Mucosa of rectum (tissue), 2 donors: ENCODE measurements at regions not wholly inside any gene's neighbourhood (a gene's known extent, or its start where the extent isn't known, plus 50 kb on each side); places are given as distances from the start of the nearest gene placed in this dataset.

ENCODE experiments used
- H3K27ac ChIP-seq, 2 donors: one replicate each; pipeline ENCODE4 v1.7.0; 2013; ENCODE audit warnings: inconsistent platforms in 2 of 2, low read depth in 2 of 2, low read length in 2 of 2
- H3K27me3 ChIP-seq, 2 donors: one replicate each; pipeline ENCODE4 v1.7.0; 2013; ENCODE audit warnings: low read length in 2 of 2; ENCODE audit not compliant: control insufficient read depth in 2 of 2, insufficient read depth in 2 of 2
- H3K36me3 ChIP-seq, 2 donors: one replicate each; pipeline ENCODE4 v1.7.0; 2013; ENCODE audit warnings: low read length in 2 of 2; ENCODE audit not compliant: control insufficient read depth in 2 of 2, insufficient read depth in 2 of 2
- H3K4me1 ChIP-seq, 2 donors: one replicate each; pipeline ENCODE4 v1.7.0; 2013; ENCODE audit warnings: low read length in 2 of 2, mild to moderate bottlenecking in 1 of 2; ENCODE audit not compliant: control insufficient read depth in 2 of 2, insufficient read depth in 2 of 2
- H3K4me3 ChIP-seq, 2 donors: one replicate each; pipeline ENCODE4 v1.7.0; 2013; ENCODE audit warnings: low read length in 2 of 2
- H3K9ac ChIP-seq, 2 donors: one replicate each; pipeline ENCODE4 v1.7.0; 2013; ENCODE audit warnings: low read length in 2 of 2, low read depth in 1 of 2, mild to moderate bottlenecking in 1 of 2
- H3K9me3 ChIP-seq, 2 donors: one replicate each; pipeline ENCODE4 v1.7.0; 2013; ENCODE audit warnings: low read length in 2 of 2; ENCODE audit not compliant: control insufficient read depth in 2 of 2
- donor health status: healthy.
- donor health status: Normal muscosa, but diverticular disease.

DNA sequence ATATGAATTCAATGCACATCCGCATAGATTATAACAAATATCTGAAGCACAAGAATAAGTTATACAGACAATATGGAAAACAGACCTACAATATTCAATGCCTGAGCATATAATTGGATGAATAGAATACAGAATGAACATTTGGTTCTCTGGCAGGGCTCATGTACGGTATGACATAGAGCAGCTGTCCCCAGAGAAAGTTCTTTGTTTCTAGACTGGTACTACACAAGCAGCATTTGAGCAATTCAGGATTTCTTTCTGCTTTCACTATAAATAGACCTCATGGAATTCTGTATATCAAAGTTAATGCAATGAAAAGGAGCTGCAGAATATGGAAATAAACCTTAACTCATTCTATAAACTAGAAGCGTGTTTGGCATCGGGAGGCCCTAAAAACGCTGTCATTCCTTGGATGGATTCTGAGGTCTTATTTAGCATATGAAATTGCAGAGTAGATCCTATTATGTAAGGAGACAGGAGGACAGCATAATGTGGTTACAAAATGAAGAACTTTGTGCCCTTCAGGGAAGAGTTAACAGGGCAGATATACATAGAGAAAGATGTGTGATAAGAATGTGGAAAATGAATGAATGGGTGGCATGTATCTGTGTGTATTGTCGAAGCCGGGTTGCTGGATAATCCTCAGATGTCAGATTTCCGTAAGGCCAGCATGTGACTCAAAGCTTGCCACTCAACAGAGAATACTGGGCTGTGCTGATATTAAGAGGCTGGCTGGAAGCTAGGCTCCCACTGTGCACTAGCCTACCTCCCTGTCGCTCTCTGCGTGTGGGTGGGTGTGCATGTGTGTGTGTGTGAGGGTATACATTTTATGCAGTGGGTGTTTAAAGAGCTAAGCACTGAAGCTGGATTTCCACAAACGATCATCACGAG lies 103.3 kb upstream of the SLC4A4 start:
- H3K27ac ChIP-seq = no peak overlapping the region
- peaks cover 3 to 4% of the 10 kb centered on the region in 2 donors for H3K36me3 ChIP-seq
- no peak overlapping the region for H3K9ac ChIP-seq
- H3K4me1 ChIP-seq = peaks cover 12 to 14% of the 10 kb centered on the region in 2 donors
- no peak overlapping the region for H3K4me3 ChIP-seq
- H3K27me3 ChIP-seq = no peaks in the 10 kb centered on the region
- no peaks in the 10 kb centered on the region for H3K9me3 ChIP-seq

GRCh38 chr4:71236226-71236625 lies 102.6 kb upstream of the SLC4A4 start:
- Histone ChIP-seq H3K4me1 (peaks cover 6 to 7% of the 10 kb centered on the region in 2 donors), H3K9ac (no peak overlapping the region), H3K36me3 (peaks cover 3 to 4% of the 10 kb centered on the region in 2 donors), H3K4me3 (no peak overlapping the region), H3K27ac (no peak overlapping the region), H3K9me3 (no peaks in the 10 kb centered on the region), H3K27me3 (no peaks in the 10 kb centered on the region)

- Histone ChIP-seq H3K36me3 (peaks cover 3 to 4% of the 10 kb centered on the region in 2 donors), H3K4me3 (no peak overlapping the region), H3K27me3 (no peaks in the 10 kb centered on the region), H3K9ac (no peak overlapping the region), H3K4me1 (no peaks in the 10 kb centered on the region), H3K9me3 (no peaks in the 10 kb centered on the region), H3K27ac (no peak overlapping the region)
These were observed 101.2 kb upstream of the SLC4A4 start for GRCh38 chr4:71237641-71238040.

DNA sequence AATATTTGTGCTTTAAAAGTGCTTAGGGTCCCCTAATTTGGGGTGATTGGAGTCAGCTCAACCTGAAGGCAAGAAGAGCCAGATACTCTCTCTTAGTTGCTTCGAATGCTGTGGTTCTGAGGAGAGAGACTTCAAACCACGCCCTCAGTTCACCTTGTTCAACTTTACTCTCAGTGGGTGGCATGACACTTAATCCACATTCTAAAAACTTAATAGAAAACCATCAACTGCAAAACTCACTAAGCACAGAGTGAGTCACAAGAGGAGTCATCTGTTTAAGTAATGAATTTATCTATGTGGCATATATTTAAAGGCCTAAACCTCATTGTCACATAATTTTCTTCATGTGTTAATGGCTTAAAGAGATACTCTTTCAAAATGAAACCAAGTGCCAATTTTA lies 99.5 kb upstream of the SLC4A4 start:
- Histone ChIP-seq H3K27ac (no peak overlapping the region), H3K4me3 (no peak overlapping the region), H3K27me3 (no peaks in the 10 kb centered on the region), H3K9ac (no peak overlapping the region), H3K4me1 (no peaks in the 10 kb centered on the region), H3K36me3 (peaks cover 3 to 4% of the 10 kb centered on the region in 2 donors), H3K9me3 (no peaks in the 10 kb centered on the region)

GRCh38 chr4:71240094-71240493 lies 98.7 kb upstream of the SLC4A4 start:
- Histone ChIP-seq H3K9me3 (no peaks in the 10 kb centered on the region), H3K27ac (no peak overlapping the region), H3K27me3 (no peaks in the 10 kb centered on the region), H3K9ac (no peak overlapping the region), H3K4me1 (no peaks in the 10 kb centered on the region), H3K4me3 (no peak overlapping the region), H3K36me3 (peaks cover 3 to 4% of the 10 kb centered on the region in 2 donors)

- Histone ChIP-seq H3K9ac (no peak overlapping the region), H3K27ac (no peak overlapping the region), H3K36me3 (peaks cover 3 to 4% of the 10 kb centered on the region in 2 donors), H3K27me3 (no peaks in the 10 kb centered on the region), H3K4me3 (no peak overlapping the region), H3K9me3 (no peaks in the 10 kb centered on the region), H3K4me1 (no peaks in the 10 kb centered on the region)
These were observed 97.1 kb upstream of the SLC4A4 start for GRCh38 chr4:71241501-71242288.

DNA sequence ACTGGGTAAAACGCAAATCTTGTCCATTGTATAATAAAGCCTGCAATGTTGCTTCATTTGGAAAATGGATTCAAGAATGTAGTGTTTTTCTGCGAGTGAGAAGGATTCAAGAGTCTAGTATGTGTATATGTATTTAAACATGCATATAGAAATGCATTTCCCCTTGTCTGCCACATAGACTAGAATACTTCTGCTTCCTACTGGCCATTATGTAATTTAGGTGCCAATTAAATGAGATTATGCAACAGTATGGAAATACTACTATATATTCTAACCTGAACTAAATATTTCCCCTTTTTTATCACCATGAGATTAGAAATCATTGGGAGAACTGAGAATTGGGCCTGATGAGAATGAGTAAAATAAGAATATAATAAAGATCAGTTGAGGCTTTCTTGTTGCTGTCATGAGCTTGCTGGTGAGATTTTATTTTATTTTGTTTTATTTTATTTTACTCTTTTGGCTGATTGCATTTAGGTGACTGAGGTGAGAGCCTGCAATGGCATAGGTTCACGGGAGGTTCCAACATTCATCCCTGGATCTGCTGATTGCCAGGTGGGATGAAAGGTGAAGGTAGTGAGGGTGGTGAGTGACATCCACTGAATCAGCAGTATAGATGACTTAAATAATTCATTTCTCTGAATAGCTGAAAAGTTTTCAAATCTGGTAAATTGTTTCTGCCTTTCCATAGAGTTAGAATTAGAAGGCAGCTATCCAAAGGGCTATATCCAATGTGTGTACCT lies 95.6 kb upstream of the SLC4A4 start:
- Histone ChIP-seq H3K27me3 (no peaks in the 10 kb centered on the region), H3K4me3 (no peak overlapping the region), H3K36me3 (no peaks in the 10 kb centered on the region), H3K27ac (no peak overlapping the region), H3K4me1 (no peaks in the 10 kb centered on the region), H3K9ac (no peak overlapping the region), H3K9me3 (no peaks in the 10 kb centered on the region)

DNA sequence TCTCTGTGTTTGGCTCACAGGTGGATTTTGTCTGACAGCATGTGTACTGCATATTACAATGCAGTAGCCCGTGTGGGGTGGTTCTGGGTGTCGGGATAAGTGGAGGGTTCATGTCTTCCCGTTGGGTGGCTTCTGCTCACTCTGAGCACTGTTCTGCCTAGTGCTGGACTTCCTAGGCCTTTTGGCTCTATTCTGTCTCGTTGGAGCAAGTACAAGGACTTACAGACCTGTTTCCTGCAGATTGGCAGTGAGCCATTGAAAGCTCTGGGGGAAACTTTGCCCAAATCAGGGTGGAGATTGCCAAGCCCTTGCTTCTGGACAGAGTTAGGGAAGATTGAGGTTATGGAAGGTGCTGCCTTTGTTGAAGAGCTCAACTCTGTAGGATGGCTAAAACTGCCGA lies 91.1 kb upstream of the SLC4A4 start:
- H3K27ac ChIP-seq = no peak overlapping the region

DNA sequence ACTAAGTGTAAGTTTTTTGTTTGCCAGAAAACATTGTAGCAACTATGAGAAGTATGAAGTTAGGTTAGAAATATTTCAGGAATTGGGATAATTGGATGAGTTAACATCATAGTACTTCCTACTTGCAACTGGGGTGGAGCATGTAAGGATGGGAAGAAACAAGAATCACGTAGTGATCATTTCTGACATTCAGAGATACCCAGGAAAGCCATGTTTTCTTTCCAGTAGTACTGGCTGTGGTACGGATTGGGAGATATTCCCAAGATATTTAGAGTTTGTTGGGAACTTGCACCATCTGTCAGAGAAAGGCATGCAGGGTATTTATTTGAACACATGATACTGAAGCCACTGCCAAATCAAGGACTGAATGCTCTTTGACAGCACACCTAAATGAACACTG lies 87.6 kb upstream of the SLC4A4 start:
- no peak overlapping the region for H3K4me3 ChIP-seq
- no peak overlapping the region for H3K9ac ChIP-seq
- no peaks in the 10 kb centered on the region for H3K27me3 ChIP-seq
- H3K9me3 ChIP-seq = no peaks in the 10 kb centered on the region
- H3K27ac ChIP-seq = no peak overlapping the region
- H3K36me3 ChIP-seq = peaks cover 6 to 16% of the 10 kb centered on the region in 2 donors
- no peaks in the 10 kb centered on the region for H3K4me1 ChIP-seq

More for the DNA sequence above, 91.1 kb upstream of the SLC4A4 start:
- H3K27me3 ChIP-seq = no peaks in the 10 kb centered on the region
- no peak overlapping the region for H3K4me3 ChIP-seq
- peaks cover 0 to 2% of the 10 kb centered on the region in 2 donors for H3K36me3 ChIP-seq
- H3K9me3 ChIP-seq = no peaks in the 10 kb centered on the region
- H3K9ac ChIP-seq = no peak overlapping the region
- H3K4me1 ChIP-seq = no peaks in the 10 kb centered on the region
